Right lobe of liver (tissue), 6 donors: ENCODE measurements at regions not wholly inside any gene's neighbourhood (a gene's known extent, or its start where the extent isn't known, plus 50 kb on each side); places are given as distances from the start of the nearest gene placed in this dataset.

Experiments
- ATAC-seq, 4 donors: fragments of 200-7000 bp; cut with Tn5 transposase; one replicate each; pipeline ENCODE4 v1.9.1; 2020; ENCODE audit warnings: mild to moderate bottlenecking in 4 of 4, moderate library complexity in 4 of 4
- DNase-seq, 3 donors: peaks; one replicate each; pipeline ENCODE4 v3.0.0-alpha.2; 2020
- H3K27ac ChIP-seq, 3 donors: fragments of 200-600 bp; one replicate each; pipeline ENCODE4 v1.8.0; 2022
- H3K27me3 ChIP-seq, 2 donors: fragments of 200-600 bp; one replicate each; pipeline ENCODE4 v1.8.0; 2022
- H3K36me3 ChIP-seq, 4 donors: fragments of 200-600 bp; sonication (generic) in 1 of 4; one replicate each; pipeline versions ENCODE4 v1.5.1 to v1.8.0; 2017 to 2022; ENCODE audit warnings: control low read depth in 1 of 4
- H3K4me1 ChIP-seq, 4 donors: fragments of 200-600 bp; sonication (generic) in 1 of 4; one replicate each; pipeline versions ENCODE4 v1.5.1 to v1.8.0; 2017 to 2022; ENCODE audit warnings: control low read depth in 1 of 4
- H3K4me3 ChIP-seq, 3 donors: fragments of 200-600 bp; one replicate each; pipeline ENCODE4 v1.8.0; 2022
- H3K9me3 ChIP-seq, 4 donors: fragments of 200-600 bp; sonication (generic) in 1 of 4; one replicate each; pipeline versions ENCODE4 v1.5.1 to v1.8.0; 2017 to 2022; ENCODE audit warnings: control low read depth in 1 of 4
- POLR2A ChIP-seq: fragments of 450-650 bp; IDR thresholded peaks from one replicate; pipeline ENCODE4 v1.6.1; 2017; ENCODE audit warnings: antibody characterized with exemption, mild to moderate bottlenecking
- WGBS: methylation state at CpG from one replicate; pipeline ENCODE4 v1.1.6; 2018; ENCODE audit warnings: low coverage, low lambda C conversion rate; ENCODE audit not compliant: insufficient coverage; ENCODE audit errors: missing lambda C conversion rate; 5-methylcytosine and 5-hydroxymethylcytosine counted together
- intact Hi-C, 2 donors: fragments of 100-400 bp; cut with DNase I; formaldehyde crosslinking; loops; one replicate each; pipeline versions ENCODE4 v1.11.2 to v1.14.1; 2022
- TF ChIP-seq, protein P1 (sequence below), 4 donors: fragments of 200-600 bp in 3 of 4; fragments of 450-650 bp in 1 of 4; IDR thresholded peaks; one replicate each; pipeline versions ENCODE4 v1.5.1 to v1.8.0; 2016 to 2022; ENCODE audit warnings: antibody characterized with exemption in 4 of 4, mild to moderate bottlenecking in 2 of 4
- donor health status: DM: no; HTN: yes; CAD: no.
- donor health status: DM: no; HTN: no; CAD: no.
- donor health status: DM: no; HTN: no; CAD: no.
- donor health status: DM: no; HTN: yes; CAD: no.
- donor health status: DM: no; HTN: yes; CAD: no.

DNA sequence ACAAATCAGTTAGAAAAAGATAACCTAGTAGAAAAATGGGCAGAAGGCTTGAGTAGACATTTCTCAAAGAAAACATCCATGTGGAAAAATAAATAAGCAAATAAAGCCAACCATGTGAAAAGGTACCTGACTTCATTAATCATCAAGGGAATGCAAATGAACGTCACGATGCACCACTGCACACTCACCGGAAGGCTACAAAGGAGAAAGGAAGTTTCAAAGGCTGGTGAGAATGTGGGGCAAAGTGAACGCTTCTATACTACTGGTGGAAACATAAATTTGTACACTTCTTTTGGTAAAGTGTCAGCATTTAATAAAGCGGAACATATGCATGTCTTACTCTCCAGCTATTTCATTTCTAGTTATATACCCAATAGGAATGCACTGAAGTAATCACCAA is 166.8 kb downstream of the CSNK2A3 start:
- no peaks in the 10 kb centered on the region for H3K27me3 ChIP-seq
- no peaks in the 10 kb centered on the region for H3K9me3 ChIP-seq
- H3K4me3 ChIP-seq, result no peak overlapping the region
- H3K4me1 ChIP-seq, result no peaks in the 10 kb centered on the region
- TF ChIP-seq, protein P1, sequence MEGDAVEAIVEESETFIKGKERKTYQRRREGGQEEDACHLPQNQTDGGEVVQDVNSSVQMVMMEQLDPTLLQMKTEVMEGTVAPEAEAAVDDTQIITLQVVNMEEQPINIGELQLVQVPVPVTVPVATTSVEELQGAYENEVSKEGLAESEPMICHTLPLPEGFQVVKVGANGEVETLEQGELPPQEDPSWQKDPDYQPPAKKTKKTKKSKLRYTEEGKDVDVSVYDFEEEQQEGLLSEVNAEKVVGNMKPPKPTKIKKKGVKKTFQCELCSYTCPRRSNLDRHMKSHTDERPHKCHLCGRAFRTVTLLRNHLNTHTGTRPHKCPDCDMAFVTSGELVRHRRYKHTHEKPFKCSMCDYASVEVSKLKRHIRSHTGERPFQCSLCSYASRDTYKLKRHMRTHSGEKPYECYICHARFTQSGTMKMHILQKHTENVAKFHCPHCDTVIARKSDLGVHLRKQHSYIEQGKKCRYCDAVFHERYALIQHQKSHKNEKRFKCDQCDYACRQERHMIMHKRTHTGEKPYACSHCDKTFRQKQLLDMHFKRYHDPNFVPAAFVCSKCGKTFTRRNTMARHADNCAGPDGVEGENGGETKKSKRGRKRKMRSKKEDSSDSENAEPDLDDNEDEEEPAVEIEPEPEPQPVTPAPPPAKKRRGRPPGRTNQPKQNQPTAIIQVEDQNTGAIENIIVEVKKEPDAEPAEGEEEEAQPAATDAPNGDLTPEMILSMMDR (IDR thresholded peaks at IDR 0.05), result no peak
- no peak for TF ChIP-seq POLR2A
- no peak for ATAC-seq
- H3K36me3 ChIP-seq, result no peaks in the 10 kb centered on the region
- WGBS, result 92% methylated on average over 5 of the region's 5 CpGs
- no peak for DNase-seq
- no peak overlapping the region for H3K27ac ChIP-seq
- intact Hi-C loops, result no loop called here

- H3K27me3 ChIP-seq, result no peaks in the 10 kb centered on the region
- no peaks in the 10 kb centered on the region for H3K4me1 ChIP-seq
- TF ChIP-seq POLR2A, result no peak
- TF ChIP-seq, protein P1 (IDR thresholded peaks at IDR 0.05), result no peak
- DNase-seq (no peak), ATAC-seq (no peak)
- no peaks in the 10 kb centered on the region for H3K9me3 ChIP-seq
- no peaks in the 10 kb centered on the region for H3K36me3 ChIP-seq
- intact Hi-C loops, result no loop called here
- no peak overlapping the region for H3K27ac ChIP-seq
- 86% methylated on average over 12 of the region's 14 CpGs for WGBS
- no peak overlapping the region for H3K4me3 ChIP-seq
Measured at GRCh38 chr11:11182261-11182660, 170.8 kb downstream of the CSNK2A3 start.

- no peak for DNase-seq
- no peak for TF ChIP-seq POLR2A
- TF ChIP-seq, protein P1 (IDR thresholded peaks at IDR 0.05), result no peak
Measured at GRCh38 chr11:11178671-11179638, 174.1 kb downstream of the CSNK2A3 start.

DNA sequence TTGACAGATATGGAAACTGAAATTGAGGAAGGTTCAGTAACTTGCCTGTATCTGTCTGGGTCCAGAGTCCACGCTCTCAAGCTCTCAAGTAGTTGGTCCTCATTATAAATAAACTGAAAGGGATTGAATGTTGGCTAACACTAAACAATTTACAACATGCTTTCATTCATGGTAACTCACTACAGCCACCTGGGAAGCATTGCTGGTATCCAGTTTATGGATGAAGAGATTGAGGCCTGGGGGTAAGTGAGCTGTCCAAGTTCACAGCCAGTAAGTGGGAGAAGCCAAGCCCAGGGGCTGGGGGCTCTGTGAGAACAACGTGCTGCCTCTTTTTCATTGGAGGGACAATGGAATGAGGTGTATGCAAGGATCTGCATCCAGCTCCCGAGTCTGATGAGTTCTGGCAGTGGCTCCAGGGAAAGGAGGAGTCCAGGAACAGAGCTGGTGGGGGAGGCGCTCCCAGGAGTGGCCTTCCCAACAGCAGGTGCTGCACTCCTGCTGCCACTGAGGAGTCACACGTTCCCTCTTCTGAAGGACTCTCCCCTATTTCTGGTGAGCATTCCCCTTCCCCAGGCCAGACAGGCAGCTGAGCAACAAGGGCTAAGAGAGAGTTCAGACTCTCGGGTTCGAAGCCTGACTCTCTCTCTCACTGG is 175.8 kb downstream of the CSNK2A3 start:
- ATAC-seq (no peak), DNase-seq (no peak)
- intact Hi-C loops, result no loop called here
- H3K4me3 ChIP-seq, result no peak overlapping the region
- WGBS, result 55% methylated on average over 4 of the region's 7 CpGs
- no peak for TF ChIP-seq POLR2A
- no peaks in the 10 kb centered on the region for H3K4me1 ChIP-seq
- no peak overlapping the region for H3K27ac ChIP-seq
- no peaks in the 10 kb centered on the region for H3K27me3 ChIP-seq
- H3K9me3 ChIP-seq, result no peaks in the 10 kb centered on the region
- H3K36me3 ChIP-seq, result no peaks in the 10 kb centered on the region

More at GRCh38 chr11:11178671-11179638, 174.1 kb downstream of the CSNK2A3 start:
- Histone ChIP-seq H3K4me1 (no peaks in the 10 kb centered on the region), H3K27me3 (no peaks in the 10 kb centered on the region), H3K4me3 (no peak overlapping the region), H3K36me3 (no peaks in the 10 kb centered on the region), H3K9me3 (no peaks in the 10 kb centered on the region), H3K27ac (no peak overlapping the region)
- no peak for ATAC-seq
- WGBS, result 85% methylated on average over 2 of the region's 3 CpGs
- intact Hi-C loops, result no loop called here
